Activated B cell treated with CpG ODN at 0.5 μM for 24 hours (primary cell): ENCODE measurements at regions not wholly inside any gene's neighbourhood (a gene's known extent, or its start where the extent isn't known, plus 50 kb on each side); places are given as distances from the start of the nearest gene placed in this dataset.
A peak's percentile ranks its signal among the peaks of the same experiment; 100 is the strongest.

Experiments
- ATAC-seq: fragments of 200-7000 bp; cut with Tn5 transposase; one replicate; pipeline ENCODE4 v1.10.0; 2021; ENCODE audit warnings: low read depth, mild to moderate bottlenecking, moderate library complexity
- CTCF ChIA-PET: fragments of 350-600 bp; sonication (Branson Sonifier 250); formaldehyde crosslinking; loops from one replicate; lab custom pipeline; 2021; ENCODE audit warnings: antibody characterized with exemption; lab: Charles Lee
- POLR2A ChIA-PET: fragments of 350-600 bp; sonication (Branson Sonifier 250); formaldehyde crosslinking; loops from one replicate; lab custom pipeline; 2021; ENCODE audit warnings: antibody characterized with exemption; lab: Charles Lee
- DNase-seq: peaks from one replicate; pipeline ENCODE4 v3.0.0; 2022
- H3K27ac Mint-ChIP-seq: one replicate; pipeline ENCODE4 v1.8.0; 2020; ENCODE audit warnings: mixed read lengths
- H3K27me3 Mint-ChIP-seq: one replicate; pipeline ENCODE4 v1.8.0; 2021; ENCODE audit warnings: mixed read lengths
- H3K36me3 Mint-ChIP-seq: one replicate; pipeline ENCODE4 v1.8.0; 2021; ENCODE audit warnings: low read depth, mixed read lengths
- H3K4me1 Mint-ChIP-seq: one replicate; pipeline ENCODE4 v1.8.0; 2021; ENCODE audit warnings: mixed read lengths
- H3K4me3 Mint-ChIP-seq: one replicate; pipeline ENCODE4 v1.8.0; 2020; ENCODE audit warnings: mild to moderate bottlenecking, mixed read lengths
- H3K9me3 Mint-ChIP-seq: one replicate; pipeline ENCODE4 v1.8.0; 2020; ENCODE audit warnings: mixed read lengths
- CTCF ChIP-seq: fragments of 200-600 bp; IDR thresholded peaks from one replicate; pipeline ENCODE4 v1.8.0; 2022; ENCODE audit warnings: antibody characterized with exemption, mild to moderate bottlenecking
- intact Hi-C: fragments of 100-400 bp; cut with micrococcal nuclease; formaldehyde crosslinking; loops from one replicate; pipeline ENCODE4 v1.15.1; 2024

GRCh38 chr11:116692318-116693101 lies 80.3 kb downstream of the BUD13 start:
- H3K36me3 Mint-ChIP-seq: no peaks in the 10 kb centered on the region
- H3K27ac Mint-ChIP-seq: no peak overlapping the region
- ATAC-seq (no peak), DNase-seq (no peak)
- no peak for TF ChIP-seq CTCF
- intact Hi-C loops: loop anchor here (10.0 kb wide), 2 partner anchors 418 to 698 kb away; no protein-coding TSS in a partner anchor
- peaks cover 2% of the 10 kb centered on the region for H3K4me1 Mint-ChIP-seq
- no peaks in the 10 kb centered on the region for H3K9me3 Mint-ChIP-seq
- ChIA-PET CTCF (interaction anchor here (0.7 to 1.9 kb wide), 9 partner anchors 9 to 1953 kb away, joined by 3 to 21 read pairs (median 5); no protein-coding TSS in a partner anchor), POLR2A (no interaction called here)
- peaks cover 5% of the 10 kb centered on the region for H3K27me3 Mint-ChIP-seq
- no peak overlapping the region for H3K4me3 Mint-ChIP-seq

GRCh38 chr11:116691771-116692177 lies 81.0 kb downstream of the BUD13 start:
- Mint-ChIP-seq H3K4me1 (peaks cover 2% of the 10 kb centered on the region), H3K27me3 (peaks cover 5% of the 10 kb centered on the region), H3K27ac (no peak overlapping the region), H3K36me3 (no peaks in the 10 kb centered on the region), H3K4me3 (no peak overlapping the region), H3K9me3 (no peaks in the 10 kb centered on the region)
- ChIA-PET CTCF (interaction anchor here (0.7 to 1.9 kb wide), 10 partner anchors 9 to 1953 kb away, joined by 3 to 21 read pairs (median 5); no protein-coding TSS in a partner anchor), POLR2A (no interaction called here)
- peak; percentile 39 for DNase-seq
- intact Hi-C loops: loop anchor here (1.0 to 10.0 kb wide), 3 partner anchors 417 to 1356 kb away; no protein-coding TSS in a partner anchor
- TF ChIP-seq CTCF: peak; percentile 27
- peak; percentile 87 for ATAC-seq

GRCh38 chr11:116690611-116691010 lies 82.2 kb downstream of the BUD13 start:
- Mint-ChIP-seq H3K9me3 (no peaks in the 10 kb centered on the region), H3K36me3 (no peaks in the 10 kb centered on the region)
- POLR2A ChIA-PET: no interaction called here

GRCh38 chr11:116689413-116690127 lies 83.2 kb downstream of the BUD13 start:
- CTCF ChIA-PET: interaction anchor here (0.6 kb wide), 3 partner anchors 195 to 1355 kb away, joined by 3 read pairs; no protein-coding TSS in a partner anchor

More at GRCh38 chr11:116690611-116691010, 82.2 kb downstream of the BUD13 start:
- TF ChIP-seq CTCF: no peak
- ATAC-seq (no peak), DNase-seq (no peak)
- H3K4me3 Mint-ChIP-seq: no peak overlapping the region
- CTCF ChIA-PET: interaction anchor here (1.7 to 1.9 kb wide), 4 partner anchors 11 to 1951 kb away, joined by 5 to 21 read pairs (median 6); no protein-coding TSS in a partner anchor
- intact Hi-C loops: loop anchor here (1.0 to 10.0 kb wide), 3 partner anchors 416 to 1355 kb away; no protein-coding TSS in a partner anchor
- peaks cover 2% of the 10 kb centered on the region for H3K4me1 Mint-ChIP-seq
- peaks cover 5% of the 10 kb centered on the region for H3K27me3 Mint-ChIP-seq
- H3K27ac Mint-ChIP-seq: no peak overlapping the region

More at GRCh38 chr11:116689413-116690127, 83.2 kb downstream of the BUD13 start:
- no peaks in the 10 kb centered on the region for H3K9me3 Mint-ChIP-seq
- H3K36me3 Mint-ChIP-seq: no peaks in the 10 kb centered on the region
- no peak overlapping the region for H3K27ac Mint-ChIP-seq
- H3K4me3 Mint-ChIP-seq: no peak overlapping the region
- POLR2A ChIA-PET: no interaction called here
- intact Hi-C loops: loop anchor here (10.0 kb wide), 2 partner anchors 415 to 695 kb away; no protein-coding TSS in a partner anchor
- H3K4me1 Mint-ChIP-seq: peaks cover 2% of the 10 kb centered on the region
- no peak for ATAC-seq
- no peak for DNase-seq
- no peak for TF ChIP-seq CTCF
- H3K27me3 Mint-ChIP-seq: peaks cover 11% of the 10 kb centered on the region
